ENCODE measurements at regions not wholly inside any gene's neighbourhood (a gene's known extent, or its start where the extent isn't known, plus 50 kb on each side); places are given as distances from the start of the nearest gene placed in this dataset.

DNA sequence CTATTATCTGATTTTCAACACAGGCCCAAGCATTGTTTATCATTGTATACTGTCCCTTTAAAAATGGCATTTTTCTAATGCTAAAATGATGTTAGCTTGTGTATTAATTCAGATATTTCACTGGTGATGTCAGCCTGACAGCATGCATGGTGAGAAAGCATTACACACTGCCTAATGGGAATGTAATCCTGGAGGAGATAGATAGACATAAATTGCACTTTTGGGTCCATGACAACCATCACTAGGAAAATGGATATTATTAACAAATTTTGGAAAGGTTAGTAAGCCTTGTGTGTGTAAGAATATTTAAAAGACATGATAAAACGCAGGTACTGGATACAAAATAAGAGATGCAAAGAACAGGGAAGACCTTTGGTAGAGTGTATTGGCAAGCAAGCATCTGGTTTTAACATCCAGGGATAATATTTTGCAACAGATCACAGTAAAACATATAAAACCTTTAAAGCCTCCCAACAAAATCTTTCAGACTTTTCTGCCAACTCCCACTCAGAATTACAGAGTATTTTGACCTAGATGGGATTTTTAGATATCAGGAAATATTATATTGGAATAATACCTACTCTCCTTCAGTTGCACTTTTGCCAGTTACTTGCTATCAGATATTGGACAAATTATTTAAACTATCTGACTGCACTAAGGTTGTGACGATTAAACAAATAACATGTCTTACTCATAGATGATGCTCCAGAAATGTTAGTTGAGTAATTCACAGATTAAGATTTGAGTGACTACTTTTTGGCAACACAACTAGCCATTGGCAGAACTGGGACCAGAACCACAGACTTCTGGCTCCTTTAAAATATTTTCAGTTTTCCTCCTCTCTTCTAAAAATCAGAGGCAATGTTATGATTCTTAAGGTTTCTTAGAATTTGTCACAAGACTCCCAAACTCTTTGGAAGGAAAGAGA, 291.6 kb upstream of the SEMA3C start:
- no peaks in the 10 kb centered on the region for H3K4me1 Mint-ChIP-seq (ENCODE audit: low read depth)

DNA sequence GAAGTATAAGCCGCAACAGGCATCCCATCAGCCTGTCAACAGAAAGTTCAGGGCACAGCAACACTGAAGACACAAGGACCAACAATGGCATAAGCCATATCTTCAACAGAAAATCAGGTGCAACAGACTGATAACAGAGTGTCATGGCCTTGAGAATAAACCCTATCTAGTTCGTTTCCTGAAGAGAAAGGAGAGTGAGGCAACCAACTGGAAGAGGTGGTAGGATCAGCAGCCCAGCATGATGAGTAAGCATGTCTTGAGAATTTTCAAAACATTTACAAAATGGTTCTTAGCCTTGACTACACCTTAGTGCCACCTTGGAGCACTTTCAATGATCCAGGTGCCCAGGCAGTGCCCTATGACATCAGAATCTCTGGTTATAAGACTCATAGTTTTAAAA, 290.2 kb upstream of the SEMA3C start:
- POLR2A ChIA-PET: no interaction called here
- H3K4me3 Mint-ChIP-seq: no peak overlapping the region
- CTCF ChIA-PET: no interaction called here
- H3K4me1 Mint-ChIP-seq (ENCODE audit: low read depth): no peaks in the 10 kb centered on the region
- no peaks in the 10 kb centered on the region for H3K27me3 Mint-ChIP-seq (ENCODE audit: low read depth)
- H3K36me3 Mint-ChIP-seq (ENCODE audit: low read depth): no peaks in the 10 kb centered on the region
- no peaks in the 10 kb centered on the region for H3K9me3 Mint-ChIP-seq (ENCODE audit: insufficient read depth)
- no peak for ATAC-seq
- no peak overlapping the region for H3K27ac Mint-ChIP-seq
- DNase-seq: no peak

More for the DNA sequence above, 291.6 kb upstream of the SEMA3C start:
- ATAC-seq: no peak
- H3K27ac Mint-ChIP-seq: no peak overlapping the region
- DNase-seq: no peak
- POLR2A ChIA-PET: no interaction called here
- H3K9me3 Mint-ChIP-seq (ENCODE audit: insufficient read depth): no peaks in the 10 kb centered on the region
- no peak overlapping the region for H3K4me3 Mint-ChIP-seq
- no peaks in the 10 kb centered on the region for H3K27me3 Mint-ChIP-seq (ENCODE audit: low read depth)
- no peaks in the 10 kb centered on the region for H3K36me3 Mint-ChIP-seq (ENCODE audit: low read depth)
- CTCF ChIA-PET: no interaction called here

DNA sequence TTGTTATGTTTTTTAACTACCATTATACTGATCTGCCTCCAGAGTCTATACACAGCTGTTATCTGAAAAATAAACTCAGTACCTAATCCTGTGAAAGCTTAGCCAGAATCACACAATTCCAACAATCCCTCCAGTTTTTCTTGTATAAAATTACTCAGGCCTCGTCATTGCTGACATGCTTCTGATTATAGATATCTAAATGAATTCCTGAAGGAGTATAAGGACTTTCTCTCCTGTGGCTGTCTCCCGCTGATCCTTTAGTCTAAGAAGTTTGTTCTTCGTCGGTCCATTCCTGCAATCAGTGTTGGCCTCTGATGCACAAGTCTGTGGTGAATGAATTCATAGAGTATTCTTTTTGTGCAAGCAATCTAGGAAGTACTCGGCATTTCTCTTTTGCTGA, 288.9 kb upstream of the SEMA3C start:
- H3K27ac Mint-ChIP-seq: no peak overlapping the region
- H3K4me3 Mint-ChIP-seq: no peak overlapping the region
- H3K36me3 Mint-ChIP-seq (ENCODE audit: low read depth): no peaks in the 10 kb centered on the region
- no peak for ATAC-seq
- H3K4me1 Mint-ChIP-seq (ENCODE audit: low read depth): no peaks in the 10 kb centered on the region
- DNase-seq: no peak
- POLR2A ChIA-PET: no interaction called here
- CTCF ChIA-PET: no interaction called here
- H3K9me3 Mint-ChIP-seq (ENCODE audit: insufficient read depth): no peaks in the 10 kb centered on the region
- H3K27me3 Mint-ChIP-seq (ENCODE audit: low read depth): no peaks in the 10 kb centered on the region

DNA sequence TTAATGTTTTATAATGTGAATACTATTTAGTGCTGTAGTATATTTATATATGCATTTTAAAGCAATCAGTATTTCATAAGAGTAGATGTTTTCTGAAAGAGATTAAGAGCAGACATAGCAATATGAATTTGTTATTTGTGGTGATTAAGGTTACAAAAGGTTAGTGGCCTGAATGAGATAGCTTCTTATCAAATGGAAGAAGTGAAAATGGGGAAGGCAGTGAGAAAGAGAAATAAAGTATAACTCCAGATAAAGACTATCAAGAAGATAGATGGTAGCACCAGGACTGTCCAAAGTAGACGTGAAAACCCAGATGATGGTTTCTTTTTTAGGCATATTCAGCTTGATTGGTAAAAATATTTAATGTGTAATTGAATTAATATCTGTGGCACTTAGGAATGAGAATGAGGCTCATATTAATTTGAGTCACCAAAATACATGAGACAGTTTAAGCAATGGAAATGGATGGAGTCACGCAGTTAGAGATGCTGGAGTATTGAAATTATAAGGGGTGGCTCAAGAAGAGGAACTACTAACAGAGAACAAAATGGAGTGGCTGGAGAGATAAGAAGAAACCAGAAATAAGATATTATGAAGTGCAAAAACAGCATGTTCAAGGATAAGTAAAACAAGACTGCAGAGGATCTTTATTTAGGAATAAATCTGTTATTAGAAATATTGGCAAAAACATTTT, 288.0 kb upstream of the SEMA3C start:
- Mint-ChIP-seq H3K4me1 (ENCODE audit: low read depth) (no peaks in the 10 kb centered on the region), H3K9me3 (ENCODE audit: insufficient read depth) (no peaks in the 10 kb centered on the region), H3K27ac (no peak overlapping the region), H3K4me3 (no peak overlapping the region), H3K36me3 (ENCODE audit: low read depth) (no peaks in the 10 kb centered on the region), H3K27me3 (ENCODE audit: low read depth) (no peaks in the 10 kb centered on the region)
- ChIA-PET CTCF (no interaction called here), POLR2A (no interaction called here)
- DNase-seq: no peak
- no peak for ATAC-seq

DNA sequence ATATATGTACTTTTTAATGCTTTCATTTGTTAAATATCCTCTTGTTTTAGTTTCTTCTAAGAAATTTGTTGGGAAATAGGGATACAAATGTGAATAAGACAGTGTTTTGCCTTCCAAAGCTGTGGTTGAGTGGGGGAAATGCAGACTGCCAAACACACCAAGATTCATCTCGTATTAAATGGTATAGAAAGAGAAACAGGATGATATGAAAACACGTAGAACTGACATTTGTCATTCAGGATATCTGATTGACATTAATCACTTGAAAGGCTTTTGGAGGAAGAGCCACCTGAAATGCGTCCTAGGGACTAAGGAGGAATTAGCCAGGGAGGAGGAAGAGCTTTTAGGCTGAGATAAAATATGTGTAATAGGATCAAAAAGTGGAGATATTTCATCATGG, 287.4 kb upstream of the SEMA3C start:
- ChIA-PET CTCF (no interaction called here), POLR2A (no interaction called here)
- Mint-ChIP-seq H3K36me3 (ENCODE audit: low read depth) (no peaks in the 10 kb centered on the region), H3K4me3 (no peak overlapping the region), H3K27ac (no peak overlapping the region), H3K27me3 (ENCODE audit: low read depth) (no peaks in the 10 kb centered on the region), H3K9me3 (ENCODE audit: insufficient read depth) (no peaks in the 10 kb centered on the region), H3K4me1 (ENCODE audit: low read depth) (no peaks in the 10 kb centered on the region)
- DNase-seq (no peak), ATAC-seq (no peak)

DNA sequence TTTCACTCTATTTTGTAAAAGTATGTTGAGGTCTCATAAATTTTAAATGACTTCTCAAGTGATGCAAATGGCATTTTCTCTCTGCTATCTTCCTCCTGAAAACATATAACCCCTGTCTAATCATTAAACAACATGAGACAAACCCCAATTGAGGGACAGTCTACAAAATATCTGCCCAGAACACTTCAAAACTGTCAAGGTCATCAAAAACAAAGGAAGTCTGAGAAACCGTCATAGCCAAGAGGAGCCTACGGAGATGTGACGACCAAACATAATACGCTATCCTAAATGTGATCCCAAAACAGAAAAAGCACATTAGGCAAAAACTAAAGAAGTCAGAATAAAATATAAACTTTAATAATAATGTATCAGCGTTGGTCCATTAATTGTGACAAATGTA, 282.3 kb upstream of the SEMA3C start:
- Mint-ChIP-seq H3K27me3 (ENCODE audit: low read depth) (no peaks in the 10 kb centered on the region), H3K27ac (no peak overlapping the region), H3K36me3 (ENCODE audit: low read depth) (no peaks in the 10 kb centered on the region), H3K9me3 (ENCODE audit: insufficient read depth) (no peaks in the 10 kb centered on the region), H3K4me1 (ENCODE audit: low read depth) (no peaks in the 10 kb centered on the region), H3K4me3 (no peak overlapping the region)
- CTCF ChIA-PET: no interaction called here
- POLR2A ChIA-PET: no interaction called here
- no peak for ATAC-seq
- no peak for DNase-seq

DNA sequence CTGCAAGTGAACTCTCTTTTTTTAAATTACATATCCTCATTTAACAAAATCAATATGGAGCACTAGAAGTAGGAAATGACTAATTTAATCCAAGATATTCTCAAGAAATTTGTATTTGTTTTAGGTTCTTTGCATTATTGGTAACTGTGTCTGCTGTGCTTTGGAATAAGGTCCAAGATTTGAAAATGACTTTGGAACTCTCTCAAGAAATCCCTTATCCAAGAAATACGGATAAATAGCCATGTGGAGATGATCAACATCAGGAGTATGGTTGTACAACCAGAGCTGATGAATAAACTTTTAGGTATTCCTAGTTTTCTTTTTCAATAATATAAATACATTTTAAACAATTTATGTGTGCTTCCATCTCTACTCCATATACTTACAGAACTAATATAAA, 279.9 kb upstream of the SEMA3C start:
- Mint-ChIP-seq H3K4me1 (ENCODE audit: low read depth) (no peaks in the 10 kb centered on the region), H3K27ac (no peak overlapping the region), H3K4me3 (no peak overlapping the region), H3K9me3 (ENCODE audit: insufficient read depth) (no peaks in the 10 kb centered on the region), H3K27me3 (ENCODE audit: low read depth) (no peaks in the 10 kb centered on the region), H3K36me3 (ENCODE audit: low read depth) (no peaks in the 10 kb centered on the region)
- POLR2A ChIA-PET: no interaction called here
- DNase-seq (no peak), ATAC-seq (no peak)
- CTCF ChIA-PET: no interaction called here

DNA sequence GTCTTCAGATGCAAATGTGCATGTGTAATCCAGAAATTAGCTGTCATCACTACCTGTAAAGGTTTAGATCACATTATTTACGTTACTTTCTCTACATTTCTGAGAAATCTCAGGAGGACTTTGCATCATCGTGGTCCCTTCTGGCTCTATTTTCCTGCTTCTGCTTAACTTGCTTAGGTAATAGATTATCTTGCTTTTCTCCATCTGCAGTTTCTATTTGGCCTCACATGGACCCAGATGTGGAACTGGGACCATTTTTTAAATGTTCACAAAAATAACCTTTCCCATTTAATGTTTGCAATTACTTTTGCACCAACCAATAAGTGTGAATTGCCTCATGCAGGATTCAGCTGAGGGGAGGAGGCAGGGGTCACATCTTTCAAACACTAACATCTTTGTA, 278.4 kb upstream of the SEMA3C start:
- H3K9me3 Mint-ChIP-seq (ENCODE audit: insufficient read depth): no peaks in the 10 kb centered on the region
- no peaks in the 10 kb centered on the region for H3K27me3 Mint-ChIP-seq (ENCODE audit: low read depth)
- ATAC-seq (no peak), DNase-seq (no peak)
- H3K4me3 Mint-ChIP-seq: no peak overlapping the region
- ChIA-PET CTCF (no interaction called here), POLR2A (no interaction called here)
- H3K27ac Mint-ChIP-seq: no peak overlapping the region
- H3K4me1 Mint-ChIP-seq (ENCODE audit: low read depth): no peaks in the 10 kb centered on the region
- no peaks in the 10 kb centered on the region for H3K36me3 Mint-ChIP-seq (ENCODE audit: low read depth)

DNA sequence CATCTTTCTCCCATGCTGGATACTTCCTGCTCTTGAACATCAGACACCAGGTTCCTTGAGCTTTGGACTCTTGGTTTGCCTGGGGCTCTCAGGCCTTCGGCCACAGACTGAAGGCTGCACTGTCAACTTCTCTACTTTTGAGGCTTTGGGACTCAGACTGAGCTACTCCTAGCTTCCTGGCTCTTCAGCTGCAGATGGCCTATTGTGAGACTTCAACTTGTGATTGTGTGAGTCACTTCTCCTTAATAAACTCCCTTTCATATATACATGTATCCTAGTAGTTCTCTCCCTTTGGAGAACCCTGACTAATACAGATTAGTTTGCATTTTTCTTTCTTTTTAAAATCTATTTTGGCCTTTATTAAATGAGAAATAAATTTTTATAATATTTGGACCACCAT, 276.2 kb upstream of the SEMA3C start:
- H3K36me3 Mint-ChIP-seq (ENCODE audit: low read depth): no peaks in the 10 kb centered on the region
- no peaks in the 10 kb centered on the region for H3K27me3 Mint-ChIP-seq (ENCODE audit: low read depth)
- H3K9me3 Mint-ChIP-seq (ENCODE audit: insufficient read depth): no peaks in the 10 kb centered on the region
- ChIA-PET CTCF (no interaction called here), POLR2A (no interaction called here)
- DNase-seq: no peak
- no peak overlapping the region for H3K27ac Mint-ChIP-seq
- no peaks in the 10 kb centered on the region for H3K4me1 Mint-ChIP-seq (ENCODE audit: low read depth)
- no peak overlapping the region for H3K4me3 Mint-ChIP-seq
- ATAC-seq: no peak

DNA sequence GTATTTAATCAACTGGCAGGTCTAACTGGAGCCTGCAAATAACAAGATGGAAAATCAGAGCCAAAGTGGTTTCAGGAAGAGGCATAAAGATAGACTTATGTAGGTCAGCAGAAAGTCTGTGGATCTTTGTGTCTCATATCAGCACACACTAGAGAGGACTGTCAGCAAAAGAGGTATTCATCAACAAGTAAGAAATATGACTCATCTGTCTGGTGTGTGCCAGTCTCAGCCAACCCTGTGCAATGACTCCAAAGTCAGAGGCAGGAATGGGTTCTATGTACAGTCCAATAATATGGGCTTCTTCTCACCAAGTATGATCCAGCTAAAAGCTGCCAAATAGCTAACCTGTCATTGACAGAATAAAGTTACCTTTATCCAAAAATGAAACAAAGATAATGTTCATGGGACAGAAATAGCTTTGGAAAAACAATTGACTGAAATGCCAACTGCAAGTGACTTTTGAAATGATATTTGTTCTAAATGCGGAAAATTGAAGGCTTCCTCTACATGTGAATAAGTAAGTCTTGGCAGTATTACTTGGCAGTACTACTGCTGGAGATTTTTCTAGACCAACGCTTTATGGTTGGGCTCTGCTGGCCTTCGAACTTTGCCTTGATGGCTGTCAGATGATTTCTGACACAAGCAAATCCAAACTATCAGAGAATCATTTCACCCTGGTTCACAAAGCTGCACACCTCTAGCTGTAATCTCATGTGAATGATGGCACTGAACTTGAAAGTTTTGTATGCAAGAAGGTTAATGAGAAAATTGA, 272.3 kb upstream of the SEMA3C start:
- Mint-ChIP-seq H3K27ac (no peak overlapping the region), H3K9me3 (ENCODE audit: insufficient read depth) (no peaks in the 10 kb centered on the region), H3K36me3 (ENCODE audit: low read depth) (no peaks in the 10 kb centered on the region), H3K27me3 (ENCODE audit: low read depth) (no peaks in the 10 kb centered on the region), H3K4me3 (no peak overlapping the region), H3K4me1 (ENCODE audit: low read depth) (no peaks in the 10 kb centered on the region)
- DNase-seq: no peak
- no peak for ATAC-seq
- POLR2A ChIA-PET: no interaction called here
- CTCF ChIA-PET: interaction anchor here (1.1 kb wide), 1 partner anchor 26 kb away, joined by 3 read pairs; no protein-coding TSS in a partner anchor

DNA sequence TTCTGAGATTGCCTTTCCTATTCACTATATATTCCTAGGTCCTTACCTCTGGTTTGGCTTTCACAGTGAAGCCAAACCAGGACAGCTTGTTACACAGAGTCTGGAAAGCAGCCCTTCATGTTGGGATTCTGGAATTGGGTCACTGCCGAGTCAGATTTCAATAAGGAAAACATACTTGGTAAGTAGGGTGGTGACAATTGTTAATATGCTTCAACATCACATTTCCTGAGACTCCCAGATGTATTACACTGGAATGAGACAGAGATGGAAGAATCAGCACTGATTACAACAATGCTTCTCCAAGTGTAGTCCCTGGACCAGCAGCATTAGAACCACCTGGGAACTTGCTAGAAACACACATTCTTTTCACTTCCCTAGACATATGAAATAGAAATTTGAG, 268.9 kb upstream of the SEMA3C start:
- Mint-ChIP-seq H3K36me3 (ENCODE audit: low read depth) (no peaks in the 10 kb centered on the region), H3K27me3 (ENCODE audit: low read depth) (no peaks in the 10 kb centered on the region), H3K4me1 (ENCODE audit: low read depth) (no peaks in the 10 kb centered on the region), H3K27ac (no peak overlapping the region), H3K4me3 (no peak overlapping the region), H3K9me3 (ENCODE audit: insufficient read depth) (no peaks in the 10 kb centered on the region)
- CTCF ChIA-PET: no interaction called here
- DNase-seq (no peak), ATAC-seq (no peak)
- POLR2A ChIA-PET: no interaction called here

DNA sequence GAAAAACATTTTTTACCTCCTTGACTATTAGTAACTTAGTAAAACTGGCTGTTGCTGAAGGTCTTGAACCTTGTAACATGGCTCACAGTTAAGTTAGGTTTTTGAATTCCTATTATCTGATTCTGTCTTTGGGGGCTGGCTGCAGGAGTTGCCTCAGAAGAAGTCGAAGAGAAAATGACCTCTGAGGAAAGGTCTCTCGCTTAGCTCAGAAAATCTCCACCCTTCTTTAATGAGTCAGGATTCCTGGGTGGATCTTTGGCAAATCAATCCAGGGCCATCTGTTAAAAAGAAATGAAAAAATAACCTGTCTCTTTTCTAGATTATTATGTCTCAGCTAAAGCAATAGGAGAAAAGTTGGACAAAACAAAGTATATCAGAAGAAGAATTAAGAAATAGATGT, 267.8 kb upstream of the SEMA3C start:
- CTCF ChIA-PET: no interaction called here
- POLR2A ChIA-PET: no interaction called here

More for the DNA sequence above, 267.8 kb upstream of the SEMA3C start:
- no peak overlapping the region for H3K4me3 Mint-ChIP-seq
- H3K36me3 Mint-ChIP-seq (ENCODE audit: low read depth): no peaks in the 10 kb centered on the region
- H3K4me1 Mint-ChIP-seq (ENCODE audit: low read depth): no peaks in the 10 kb centered on the region
- H3K27me3 Mint-ChIP-seq (ENCODE audit: low read depth): no peaks in the 10 kb centered on the region
- no peak for ATAC-seq
- no peaks in the 10 kb centered on the region for H3K9me3 Mint-ChIP-seq (ENCODE audit: insufficient read depth)
- no peak overlapping the region for H3K27ac Mint-ChIP-seq
- no peak for DNase-seq

All from activated CD8-positive, alpha-beta T cell treated with anti-CD3 and anti-CD28 coated beads, Interleukin-2, amount 10 ng/mL, durations not matched to agents 7 days and 5 days (primary cell).